Heart right ventricle (tissue), 16 donors: ENCODE measurements at regions not wholly inside any gene's neighbourhood (a gene's known extent, or its start where the extent isn't known, plus 50 kb on each side); places are given as distances from the start of the nearest gene placed in this dataset.

Source experiments
- ATAC-seq, 8 donors: fragments of 200-7000 bp; cut with Tn5 transposase; one replicate each; pipeline ENCODE4 v1.9.1; 2020; ENCODE audit warnings: mild to moderate bottlenecking in 8 of 8, moderate library complexity in 8 of 8, moderate number of reproducible peaks in 1 of 8
- DNase-seq, 2 donors: peaks; one replicate each; pipeline ENCODE4 v3.0.0-alpha.2; 2020
- H3K27ac ChIP-seq, 10 donors: fragments of 200-600 bp; sonication (generic) in 2 of 10; one replicate each; pipeline versions ENCODE4 v1.5.0 to v1.8.0; 2020 to 2022; ENCODE audit warnings: mild to moderate bottlenecking in 3 of 10
- H3K27me3 ChIP-seq, 7 donors: fragments of 200-600 bp; one replicate each; pipeline ENCODE4 v1.8.0; 2021 to 2022; ENCODE audit warnings: mild to moderate bottlenecking in 2 of 7
- H3K36me3 ChIP-seq, 9 donors: fragments of 200-600 bp; sonication (generic) in 1 of 9; one replicate each; pipeline versions ENCODE4 v1.5.0 to v1.8.0; 2020 to 2022; ENCODE audit warnings: mild to moderate bottlenecking in 2 of 9
- H3K4me1 ChIP-seq, 9 donors: fragments of 200-600 bp; sonication (generic) in 1 of 9; one replicate each; pipeline versions ENCODE4 v1.5.0 to v1.8.0; 2020 to 2022; ENCODE audit warnings: mild to moderate bottlenecking in 4 of 9
- H3K4me3 ChIP-seq, 10 donors: fragments of 200-600 bp; sonication (generic) in 2 of 10; one replicate each; pipeline versions ENCODE4 v1.5.0 to v1.8.0; 2020 to 2022; ENCODE audit warnings: mild to moderate bottlenecking in 7 of 10, moderate library complexity in 2 of 10
- H3K9me3 ChIP-seq, 11 donors: fragments of 200-600 bp in 10 of 11; sonication (generic) in 2 of 11; one replicate each; pipeline versions ENCODE4 v1.5.0 to v1.8.0; 2013 to 2022; ENCODE audit warnings: mild to moderate bottlenecking in 2 of 11, control low read depth in 1 of 11, moderate library complexity in 1 of 11
- WGBS, 2 donors: extraction: QIAGEN DNeasy Blood & Tissue Kit; methylation state at CpG; one replicate each; pipeline ENCODE4 v1.1.7; 2013; ENCODE audit warnings: inconsistent platforms in 1 of 2; 5-methylcytosine and 5-hydroxymethylcytosine counted together
- intact Hi-C, 10 donors: fragments of 100-400 bp; cut with DNase I; formaldehyde crosslinking; loops; one replicate each; pipeline versions ENCODE4 v1.11.1 to v1.14.2; 2022
- TF ChIP-seq, protein P1 (sequence below), 9 donors: fragments of 200-600 bp; sonication (generic) in 2 of 9; IDR thresholded peaks; one replicate each; pipeline versions ENCODE4 v1.5.0 to v1.8.0; 2021 to 2022; ENCODE audit warnings: antibody characterized with exemption in 9 of 9, mild to moderate bottlenecking in 5 of 9, moderate library complexity in 1 of 9
- donor health status: Arrhythmogenic right ventricular cardiomyopathy.
- donor health status: ischemic (EF 13 %, LVEDD 7.1; RV severe dilation, severe dysfunction).
- donor health status: healthy with polysubstance abuse.
- donor health status: DM: no; HTN: yes; CAD: no.
- donor health status: DM: no; HTN: no; CAD: no.
- donor health status: ischemic (EF 25% LVEDD 6.9; RV normal size, moderate dysfunction).
- donor health status: ischemic (EF 25% LVEDD 5.7; RV mildly dilated, moderate dysfunction).
- donor health status: healthy.
- donor health status: DM: yes; HTN: yes; CAD: no.
- donor health status: Ischemic cardiomyopathy.
- donor health status: ischemic (EF 35%, LVEDD 5.7; RV mildly dilated, moderate dysfunction).
- donor health status: nonischemic (EF 11% LVEDD 7.7; RV severe dilation, severe dysfunction).
- donor health status: DM: yes; HTN: yes; CAD: no.
- donor health status: PGD.
- donor health status: ischemic (EF 29% LVEDD 5.4; RV normal size, mild dysfunction).
- donor health status: nonischemic (EF 23%, LVEDD 6.1; RV moderate dilation, normal function).

DNA sequence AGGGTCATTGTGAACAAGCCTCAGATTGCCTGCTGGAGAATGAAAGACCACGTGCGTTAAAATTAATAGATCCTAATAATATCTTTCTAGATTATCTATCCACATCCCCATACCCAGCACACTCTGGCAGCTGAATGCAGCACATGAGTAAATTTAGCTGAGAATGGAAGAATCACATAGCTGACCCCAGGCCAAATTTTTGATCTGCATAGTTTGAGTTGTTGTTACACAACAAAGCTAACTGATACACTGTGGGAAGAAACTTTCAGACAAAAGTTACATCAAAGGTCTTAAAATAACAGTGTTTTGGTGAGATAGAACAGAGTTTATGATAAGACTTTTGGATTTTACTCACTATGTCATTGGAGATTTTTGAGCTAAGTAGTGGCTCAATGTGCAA is 72.4 kb upstream of the ANXA10 start:
- TF ChIP-seq, protein P1, sequence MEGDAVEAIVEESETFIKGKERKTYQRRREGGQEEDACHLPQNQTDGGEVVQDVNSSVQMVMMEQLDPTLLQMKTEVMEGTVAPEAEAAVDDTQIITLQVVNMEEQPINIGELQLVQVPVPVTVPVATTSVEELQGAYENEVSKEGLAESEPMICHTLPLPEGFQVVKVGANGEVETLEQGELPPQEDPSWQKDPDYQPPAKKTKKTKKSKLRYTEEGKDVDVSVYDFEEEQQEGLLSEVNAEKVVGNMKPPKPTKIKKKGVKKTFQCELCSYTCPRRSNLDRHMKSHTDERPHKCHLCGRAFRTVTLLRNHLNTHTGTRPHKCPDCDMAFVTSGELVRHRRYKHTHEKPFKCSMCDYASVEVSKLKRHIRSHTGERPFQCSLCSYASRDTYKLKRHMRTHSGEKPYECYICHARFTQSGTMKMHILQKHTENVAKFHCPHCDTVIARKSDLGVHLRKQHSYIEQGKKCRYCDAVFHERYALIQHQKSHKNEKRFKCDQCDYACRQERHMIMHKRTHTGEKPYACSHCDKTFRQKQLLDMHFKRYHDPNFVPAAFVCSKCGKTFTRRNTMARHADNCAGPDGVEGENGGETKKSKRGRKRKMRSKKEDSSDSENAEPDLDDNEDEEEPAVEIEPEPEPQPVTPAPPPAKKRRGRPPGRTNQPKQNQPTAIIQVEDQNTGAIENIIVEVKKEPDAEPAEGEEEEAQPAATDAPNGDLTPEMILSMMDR (IDR thresholded peaks at IDR 0.05), result no peak
- H3K4me1 ChIP-seq, result no peaks in the 10 kb centered on the region
- no peaks in the 10 kb centered on the region for H3K36me3 ChIP-seq
- DNase-seq (no peak), ATAC-seq (no peak)
- intact Hi-C loops, result no loop called here
- H3K27ac ChIP-seq, result no peak overlapping the region
- H3K27me3 ChIP-seq, result no peaks in the 10 kb centered on the region
- WGBS, 2 donors, result 81 to 85% methylated on average over 2 of the region's 2 CpGs
- peaks cover 0 to 8% (median 0%) of the 10 kb centered on the region in 11 donors for H3K9me3 ChIP-seq
- no peak overlapping the region for H3K4me3 ChIP-seq

DNA sequence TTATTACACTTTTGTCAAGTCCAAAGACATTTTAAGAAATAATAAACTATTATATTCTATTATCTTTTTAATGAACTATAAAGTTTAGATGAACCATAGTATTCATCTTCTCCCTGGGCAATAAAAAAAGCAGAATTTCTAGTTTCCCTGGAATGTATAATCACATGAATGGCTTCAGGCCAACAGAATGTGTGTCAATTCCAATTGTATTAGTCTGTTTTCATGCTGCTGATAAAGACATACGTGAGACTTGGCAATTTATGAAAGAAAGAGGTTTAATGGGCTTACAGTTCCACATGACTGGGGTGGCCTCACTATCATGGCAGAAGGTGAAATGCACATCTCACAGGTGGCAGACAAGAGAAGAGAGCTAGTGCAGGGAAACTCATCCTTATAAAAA is 70.7 kb upstream of the ANXA10 start:
- H3K4me1 ChIP-seq, result no peaks in the 10 kb centered on the region
- intact Hi-C loops, result no loop called here
- no peak overlapping the region for H3K4me3 ChIP-seq
- TF ChIP-seq, protein P1 (IDR thresholded peaks at IDR 0.05), result no peak
- peaks cover 0 to 8% (median 0%) of the 10 kb centered on the region in 11 donors for H3K9me3 ChIP-seq
- H3K36me3 ChIP-seq, result no peaks in the 10 kb centered on the region
- WGBS, 2 donors, result 30 to 36% methylated on average over 1 of the region's 1 CpG
- DNase-seq (no peak), ATAC-seq (no peak)
- no peak overlapping the region for H3K27ac ChIP-seq
- H3K27me3 ChIP-seq, result no peaks in the 10 kb centered on the region

DNA sequence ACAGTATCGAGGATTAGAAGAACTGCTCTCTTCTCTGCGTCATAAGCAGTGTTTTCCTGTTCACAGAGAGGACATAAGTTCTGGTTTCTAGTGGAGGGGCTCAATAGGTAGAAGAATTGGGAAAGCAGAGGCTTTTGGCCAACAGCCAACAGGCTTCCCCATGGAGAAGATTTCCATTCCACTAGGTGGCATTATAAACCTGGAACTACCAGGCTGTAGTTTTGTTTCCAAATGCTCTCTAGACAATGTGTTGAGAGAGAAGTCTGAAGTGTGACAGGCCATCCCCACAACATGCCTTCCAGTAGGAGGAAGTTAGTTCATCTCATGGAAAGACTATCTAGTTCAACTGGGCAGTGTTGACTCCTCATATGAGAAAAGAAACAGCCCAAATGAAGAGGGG is 63.8 kb upstream of the ANXA10 start:
- ATAC-seq, result no peak
- intact Hi-C loops, result no loop called here

DNA sequence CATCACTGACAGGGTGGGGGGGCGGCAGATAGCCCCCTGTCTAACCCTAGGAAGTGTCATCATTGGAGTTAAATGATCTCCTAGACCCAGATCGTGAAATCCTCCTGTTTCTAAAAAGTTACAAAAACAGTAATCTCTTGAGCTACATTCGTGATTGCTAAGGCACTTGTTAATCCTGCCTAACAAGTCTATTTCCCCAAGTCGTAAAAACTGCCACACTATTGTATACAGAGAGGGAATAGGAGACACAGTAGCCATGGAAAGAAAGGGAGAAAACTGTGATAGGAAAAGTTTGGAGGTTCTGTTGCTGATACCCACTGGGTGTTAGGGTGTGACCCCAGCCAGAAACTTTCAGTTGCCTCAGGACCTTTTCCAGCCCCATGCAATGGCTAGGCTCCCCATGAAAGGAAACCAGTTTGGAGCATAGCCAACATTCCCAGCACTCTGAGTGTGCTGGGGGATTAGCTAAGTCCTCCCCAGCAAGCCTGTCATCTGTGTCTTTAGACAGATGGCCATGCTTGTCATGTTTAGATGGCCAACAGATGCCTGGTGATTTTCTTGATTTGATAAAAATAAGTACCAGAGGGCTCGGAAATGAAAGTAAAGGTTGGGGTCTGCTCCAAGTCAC is 63.3 kb upstream of the ANXA10 start:
- DNase-seq (no peak), ATAC-seq (no peak)
- H3K4me3 ChIP-seq, result no peak overlapping the region
- H3K27ac ChIP-seq, result no peak overlapping the region
- no peaks in the 10 kb centered on the region for H3K36me3 ChIP-seq
- H3K4me1 ChIP-seq, result no peaks in the 10 kb centered on the region
- no peaks in the 10 kb centered on the region for H3K27me3 ChIP-seq
- peaks cover 0 to 5% (median 0%) of the 10 kb centered on the region in 11 donors for H3K9me3 ChIP-seq
- intact Hi-C loops, result no loop called here
- TF ChIP-seq, protein P1 (IDR thresholded peaks at IDR 0.05), result no peak
- 71 to 78% methylated on average over 5 of the region's 5 CpGs for WGBS, 2 donors

More for the DNA sequence above, 63.8 kb upstream of the ANXA10 start:
- Histone ChIP-seq H3K27me3 (no peaks in the 10 kb centered on the region), H3K36me3 (no peaks in the 10 kb centered on the region), H3K27ac (no peak overlapping the region), H3K4me3 (no peak overlapping the region), H3K9me3 (peaks cover 0 to 5% (median 0%) of the 10 kb centered on the region in 11 donors), H3K4me1 (no peaks in the 10 kb centered on the region)
- 86 to 90% methylated on average over 2 of the region's 2 CpGs for WGBS, 2 donors
- DNase-seq, result no peak
- TF ChIP-seq, protein P1 (IDR thresholded peaks at IDR 0.05), result peak in 1 of 9 donors; percentile 9
